ENCODE measurements at regions not wholly inside any gene's neighbourhood (a gene's known extent, or its start where the extent isn't known, plus 50 kb on each side); places are given as distances from the start of the nearest gene placed in this dataset.

DNA sequence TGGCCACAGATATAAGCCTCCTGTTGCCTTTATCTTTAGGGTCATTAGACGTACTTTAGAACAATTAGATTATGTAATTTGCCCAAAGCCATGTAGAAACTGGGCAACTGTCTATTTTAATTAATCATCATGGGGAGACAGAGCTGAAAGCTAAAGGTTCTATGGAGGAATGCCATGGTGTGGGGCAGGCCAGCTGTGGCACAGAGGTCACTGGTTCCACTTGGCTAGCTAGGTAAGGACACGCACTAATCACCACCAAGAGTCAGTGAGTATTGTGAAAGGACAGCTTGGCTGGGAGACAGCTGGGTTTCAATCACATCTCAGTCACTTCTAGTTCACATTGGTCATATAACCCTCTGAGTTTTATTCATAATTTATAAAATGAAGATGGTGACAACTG lies 81.7 kb downstream of the HMHB1 start:
- no peak for TF ChIP-seq CTCF (IDR thresholded peaks at IDR 0.05)
- no peaks in the 10 kb centered on the region for H3K9me3 ChIP-seq
- no peaks in the 10 kb centered on the region for H3K36me3 ChIP-seq
- no peak overlapping the region for H3K27ac ChIP-seq
- H3K27me3 ChIP-seq, result no peaks in the 10 kb centered on the region
- no peak for DNase-seq (ENCODE audit: low spot score)
- H3K4me1 ChIP-seq, result peaks cover 0 to under 1% of the 10 kb centered on the region in 2 donors
- H3K4me3 ChIP-seq, result no peak overlapping the region

GRCh38 chr5:143896516-143896915 lies 84.6 kb downstream of the HMHB1 start:
- no peaks in the 10 kb centered on the region for H3K9me3 ChIP-seq
- H3K36me3 ChIP-seq, result no peaks in the 10 kb centered on the region
- no peaks in the 10 kb centered on the region for H3K27me3 ChIP-seq
- H3K27ac ChIP-seq, result no peak overlapping the region
- DNase-seq (ENCODE audit: low spot score), result no peak
- no peak for TF ChIP-seq CTCF (IDR thresholded peaks at IDR 0.05)
- H3K4me1 ChIP-seq, result no peaks in the 10 kb centered on the region
- no peak overlapping the region for H3K4me3 ChIP-seq

DNA sequence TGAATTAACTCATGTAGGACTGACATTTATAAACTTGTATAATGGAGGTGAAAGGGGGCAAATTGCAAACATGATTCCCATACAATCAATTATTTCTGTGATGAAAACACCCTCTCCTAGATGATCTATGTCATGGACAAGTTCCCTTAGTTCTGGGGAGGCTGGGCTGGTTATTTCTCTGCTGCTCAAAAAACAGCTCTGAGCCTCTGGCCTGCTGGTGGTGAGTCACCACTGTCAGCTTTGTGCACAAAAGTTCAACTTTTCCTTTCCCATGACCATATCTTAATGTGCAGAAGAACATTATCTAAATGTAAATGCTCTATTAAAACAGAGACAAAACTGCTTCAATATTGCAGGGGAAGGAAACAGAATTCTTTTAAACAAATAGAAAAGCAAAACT lies 85.0 kb downstream of the HMHB1 start:
- no peaks in the 10 kb centered on the region for H3K36me3 ChIP-seq
- DNase-seq (ENCODE audit: low spot score), result no peak
- H3K4me3 ChIP-seq, result no peak overlapping the region
- H3K27me3 ChIP-seq, result no peaks in the 10 kb centered on the region
- no peaks in the 10 kb centered on the region for H3K9me3 ChIP-seq
- H3K27ac ChIP-seq, result no peak overlapping the region
- no peak for TF ChIP-seq CTCF (IDR thresholded peaks at IDR 0.05)
- no peaks in the 10 kb centered on the region for H3K4me1 ChIP-seq

DNA sequence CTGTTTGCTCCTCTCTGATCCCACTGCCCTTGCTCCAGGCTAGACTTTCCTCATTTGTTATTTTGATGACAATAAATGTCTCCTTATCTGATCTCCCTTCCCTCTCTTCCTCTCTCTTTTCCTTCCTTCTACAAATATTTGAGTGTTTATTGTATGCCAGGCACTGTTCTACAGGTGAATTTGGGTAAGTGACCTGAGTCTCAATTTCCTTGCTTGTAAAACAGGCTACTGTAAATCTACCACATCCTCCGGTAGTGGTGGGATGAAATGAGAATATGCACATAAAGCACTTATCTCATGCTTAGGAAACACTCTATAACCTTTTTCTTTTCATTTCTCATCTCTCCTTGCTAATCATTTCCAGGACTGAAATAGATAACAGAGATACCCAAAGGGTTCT lies 86.4 kb downstream of the HMHB1 start:
- H3K9me3 ChIP-seq, result no peaks in the 10 kb centered on the region
- H3K4me1 ChIP-seq, result no peaks in the 10 kb centered on the region
- H3K4me3 ChIP-seq, result no peak overlapping the region
- no peaks in the 10 kb centered on the region for H3K27me3 ChIP-seq
- no peak for TF ChIP-seq CTCF (IDR thresholded peaks at IDR 0.05)
- no peak overlapping the region for H3K27ac ChIP-seq
- no peak for DNase-seq (ENCODE audit: low spot score)
- H3K36me3 ChIP-seq, result no peaks in the 10 kb centered on the region

- H3K27ac ChIP-seq, result no peak overlapping the region
- no peaks in the 10 kb centered on the region for H3K9me3 ChIP-seq
- DNase-seq (ENCODE audit: low spot score), result no peak
- no peak for TF ChIP-seq CTCF (IDR thresholded peaks at IDR 0.05)
- no peaks in the 10 kb centered on the region for H3K36me3 ChIP-seq
- no peaks in the 10 kb centered on the region for H3K4me1 ChIP-seq
- H3K27me3 ChIP-seq, result no peaks in the 10 kb centered on the region
- no peak overlapping the region for H3K4me3 ChIP-seq
Observed at GRCh38 chr5:143898916-143899591, 87.1 kb downstream of the HMHB1 start.

DNA sequence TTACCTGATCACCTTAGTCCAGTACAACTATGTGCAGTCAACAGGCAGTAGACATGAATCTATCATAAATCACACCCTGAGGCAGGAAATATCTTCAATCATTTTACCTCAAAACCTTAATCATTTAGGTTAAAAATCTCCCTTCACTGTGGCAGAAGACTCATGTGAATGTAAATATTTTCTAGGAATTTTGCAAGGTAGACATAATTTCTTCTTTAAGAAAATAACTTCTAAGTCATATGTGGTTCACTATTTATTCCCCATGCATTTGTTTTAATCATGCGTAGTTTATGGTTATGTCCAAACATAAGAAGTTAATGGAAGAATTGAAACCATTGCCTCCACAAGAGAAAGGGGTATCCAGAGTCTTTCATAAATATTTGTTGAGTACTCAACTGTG lies 97.0 kb downstream of the HMHB1 start:
- no peak overlapping the region for H3K4me3 ChIP-seq
- no peaks in the 10 kb centered on the region for H3K36me3 ChIP-seq
- no peak overlapping the region for H3K27ac ChIP-seq
- H3K27me3 ChIP-seq, result no peaks in the 10 kb centered on the region
- TF ChIP-seq CTCF (IDR thresholded peaks at IDR 0.05), result no peak
- H3K4me1 ChIP-seq, result no peaks in the 10 kb centered on the region
- no peak for DNase-seq (ENCODE audit: low spot score)
- H3K9me3 ChIP-seq, result no peaks in the 10 kb centered on the region
